PFSK-1 (cell line): ENCODE measurements at regions not wholly inside any gene's neighbourhood (a gene's known extent, or its start where the extent isn't known, plus 50 kb on each side); places are given as distances from the start of the nearest gene placed in this dataset.

Source experiments
- POLR2AphosphoS5 ChIP-seq: IDR thresholded peaks from 2 replicates; pipeline ENCODE4 v1.6.1; 2012; ENCODE audit warnings: low read depth, mild to moderate bottlenecking, control low read depth, low read length, moderate library complexity
- TF ChIP-seq, protein P1 (sequence below), 2 experiments: IDR thresholded peaks; 2 replicates each; pipeline versions ENCODE4 v1.6.1 to v1.8.0; 2011 to 2012; ENCODE audit warnings: low read depth in 2 of 2, low read length in 2 of 2, control low read depth in 1 of 2, inconsistent platforms in 1 of 2, mild to moderate bottlenecking in 1 of 2, moderate library complexity in 1 of 2; ENCODE audit not compliant: insufficient read depth in 1 of 2

DNA sequence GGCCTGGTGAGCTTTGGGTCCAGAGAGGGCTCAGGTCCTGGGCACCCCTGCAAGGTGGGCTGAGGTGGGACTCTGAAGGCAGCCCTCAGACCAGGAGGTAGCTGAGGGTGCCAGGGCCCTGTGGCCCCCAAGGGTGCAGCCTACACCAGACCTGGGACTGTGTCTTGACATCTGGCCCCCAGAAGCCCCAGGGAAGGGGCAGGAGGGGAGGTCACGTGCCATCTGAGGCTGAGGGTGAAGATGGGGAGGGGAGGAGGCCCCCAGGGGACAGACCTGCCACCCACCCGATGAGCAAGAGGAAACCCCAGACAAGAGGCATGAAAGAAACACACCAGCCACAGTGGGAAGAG, 520.2 kb downstream of the BRD1 start:
- TF ChIP-seq, protein P1, sequence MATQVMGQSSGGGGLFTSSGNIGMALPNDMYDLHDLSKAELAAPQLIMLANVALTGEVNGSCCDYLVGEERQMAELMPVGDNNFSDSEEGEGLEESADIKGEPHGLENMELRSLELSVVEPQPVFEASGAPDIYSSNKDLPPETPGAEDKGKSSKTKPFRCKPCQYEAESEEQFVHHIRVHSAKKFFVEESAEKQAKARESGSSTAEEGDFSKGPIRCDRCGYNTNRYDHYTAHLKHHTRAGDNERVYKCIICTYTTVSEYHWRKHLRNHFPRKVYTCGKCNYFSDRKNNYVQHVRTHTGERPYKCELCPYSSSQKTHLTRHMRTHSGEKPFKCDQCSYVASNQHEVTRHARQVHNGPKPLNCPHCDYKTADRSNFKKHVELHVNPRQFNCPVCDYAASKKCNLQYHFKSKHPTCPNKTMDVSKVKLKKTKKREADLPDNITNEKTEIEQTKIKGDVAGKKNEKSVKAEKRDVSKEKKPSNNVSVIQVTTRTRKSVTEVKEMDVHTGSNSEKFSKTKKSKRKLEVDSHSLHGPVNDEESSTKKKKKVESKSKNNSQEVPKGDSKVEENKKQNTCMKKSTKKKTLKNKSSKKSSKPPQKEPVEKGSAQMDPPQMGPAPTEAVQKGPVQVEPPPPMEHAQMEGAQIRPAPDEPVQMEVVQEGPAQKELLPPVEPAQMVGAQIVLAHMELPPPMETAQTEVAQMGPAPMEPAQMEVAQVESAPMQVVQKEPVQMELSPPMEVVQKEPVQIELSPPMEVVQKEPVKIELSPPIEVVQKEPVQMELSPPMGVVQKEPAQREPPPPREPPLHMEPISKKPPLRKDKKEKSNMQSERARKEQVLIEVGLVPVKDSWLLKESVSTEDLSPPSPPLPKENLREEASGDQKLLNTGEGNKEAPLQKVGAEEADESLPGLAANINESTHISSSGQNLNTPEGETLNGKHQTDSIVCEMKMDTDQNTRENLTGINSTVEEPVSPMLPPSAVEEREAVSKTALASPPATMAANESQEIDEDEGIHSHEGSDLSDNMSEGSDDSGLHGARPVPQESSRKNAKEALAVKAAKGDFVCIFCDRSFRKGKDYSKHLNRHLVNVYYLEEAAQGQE (IDR thresholded peaks at IDR 0.05; ENCODE audit: insufficient read depth in 1 of 2, low read depth in 2 of 2, low read length in 2 of 2): no peak
- no peak for TF ChIP-seq POLR2AphosphoS5
